Common myeloid progenitor, CD34-positive (primary cell): ENCODE measurements at regions not wholly inside any gene's neighbourhood (a gene's known extent, or its start where the extent isn't known, plus 50 kb on each side); places are given as distances from the start of the nearest gene placed in this dataset.

Experiments
- CTCF ChIA-PET: fragments of 350-600 bp; sonication (Branson Sonifier 250); formaldehyde crosslinking; loops from one replicate; lab custom pipeline; 2021; ENCODE audit warnings: antibody characterized with exemption; lab: Charles Lee
- POLR2A ChIA-PET: fragments of 350-600 bp; sonication (Branson Sonifier 250); formaldehyde crosslinking; loops from one replicate; lab custom pipeline; 2021; ENCODE audit warnings: antibody characterized with exemption; lab: Charles Lee
- DNase-seq, 3 donors: peaks; one replicate each; pipeline versions ENCODE4 v3.0.0 to v3.0.0-alpha.2; 2013
- H3K27ac ChIP-seq, 2 experiments: 1 replicate in 1 of 2; 2 replicates in 1 of 2; pipeline ENCODE4 v1.7.0; 2013; ENCODE audit warnings: inconsistent platforms in 2 of 2, low read length in 2 of 2, mild to moderate bottlenecking in 2 of 2, low read depth in 1 of 2, moderate library complexity in 1 of 2; ENCODE audit not compliant: severe bottlenecking in 2 of 2, insufficient read depth in 1 of 2, poor library complexity in 1 of 2
- H3K27me3 ChIP-seq, 5 experiments: replicated peaks in 2 of 5; 1 replicate in 3 of 5; 2 replicates in 2 of 5; pipeline versions ENCODE4 v1.6.1 to v1.7.0; 2013; ENCODE audit warnings: low read length in 4 of 5, mild to moderate bottlenecking in 2 of 5, moderate library complexity in 2 of 5, inconsistent platforms in 1 of 5; ENCODE audit not compliant: insufficient read depth in 5 of 5, control insufficient read depth in 4 of 5
- H3K36me3 ChIP-seq, 4 experiments: 1 replicate in 2 of 4; 2 replicates in 2 of 4; pipeline versions ENCODE4 v1.6.1 to v1.7.0; 2013; ENCODE audit warnings: low read length in 3 of 4, control low read depth in 1 of 4, mild to moderate bottlenecking in 1 of 4; ENCODE audit not compliant: control insufficient read depth in 4 of 4, insufficient read depth in 4 of 4
- H3K4me1 ChIP-seq, 4 experiments: 1 replicate in 3 of 4; 2 replicates in 1 of 4; pipeline versions ENCODE4 v1.6.1 to v1.7.1; 2013; ENCODE audit warnings: low read length in 3 of 4, mild to moderate bottlenecking in 3 of 4, control low read depth in 1 of 4, inconsistent platforms in 1 of 4, moderate library complexity in 1 of 4; ENCODE audit not compliant: control insufficient read depth in 4 of 4, insufficient read depth in 4 of 4; ENCODE audit errors: control extremely low read depth in 1 of 4
- H3K4me3 ChIP-seq, 7 experiments: 1 replicate in 4 of 7; 2 replicates in 3 of 7; pipeline versions ENCODE4 v1.5.1 to v1.7.0; 2013; ENCODE audit warnings: mild to moderate bottlenecking in 7 of 7, low read length in 6 of 7, moderate library complexity in 6 of 7, inconsistent platforms in 2 of 7, low read depth in 2 of 7, control low read depth in 1 of 7; ENCODE audit not compliant: insufficient read depth in 4 of 7, control insufficient read depth in 1 of 7; ENCODE audit errors: extremely low read depth in 1 of 7
- H3K9me3 ChIP-seq, 5 experiments: 1 replicate in 4 of 5; 2 replicates in 1 of 5; pipeline versions ENCODE4 v1.6.1 to v1.7.1; 2013; ENCODE audit warnings: low read length in 4 of 5, mild to moderate bottlenecking in 2 of 5, inconsistent platforms in 1 of 5, low read depth in 1 of 5, moderate library complexity in 1 of 5; ENCODE audit not compliant: control insufficient read depth in 4 of 5, insufficient read depth in 2 of 5; ENCODE audit errors: control extremely low read depth in 1 of 5
- WGBS: methylation state at CpG from one replicate; pipeline ENCODE4 v1.1.5; 2013; ENCODE audit not compliant: insufficient coverage; 5-methylcytosine and 5-hydroxymethylcytosine counted together

DNA sequence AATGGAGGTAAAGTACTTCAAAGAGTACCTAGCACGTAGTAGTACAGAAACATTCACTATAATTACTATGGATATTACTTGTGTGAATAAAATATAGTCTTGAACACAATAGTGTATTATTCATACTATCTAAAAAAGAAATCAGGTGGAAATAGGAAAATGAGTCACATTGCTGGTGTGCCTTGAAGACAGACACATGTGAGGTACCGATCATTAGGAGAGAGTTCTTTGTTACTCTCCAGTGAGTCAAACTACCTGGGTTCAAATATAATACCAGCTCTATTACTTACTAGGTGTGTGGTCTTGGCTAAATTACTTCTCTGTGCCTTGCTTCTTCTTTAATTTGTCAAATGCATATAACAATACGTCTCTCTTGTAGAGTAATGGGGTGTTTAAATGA lies 50.8 kb upstream of the BEND6 start:
- POLR2A ChIA-PET: no interaction called here
- Histone ChIP-seq H3K36me3 (no peaks in the 10 kb centered on the region), H3K4me3 (no peak overlapping the region), H3K27me3 (no peaks in the 10 kb centered on the region), H3K4me1 (peaks cover 0 to 1% (median 0%) of the 10 kb centered on the region in 4 experiments), H3K27ac (no peak overlapping the region), H3K9me3 (no peaks in the 10 kb centered on the region)
- no peak for DNase-seq
- 100% methylated on average over 1 of the region's 3 CpGs for WGBS
- CTCF ChIA-PET: interaction anchor here (0.7 to 7.2 kb wide), 35 partner anchors 9 to 417 kb away, joined by 3 to 62 read pairs (median 5); partner anchors contain the start of genes BEND6 and KIAA1586

DNA sequence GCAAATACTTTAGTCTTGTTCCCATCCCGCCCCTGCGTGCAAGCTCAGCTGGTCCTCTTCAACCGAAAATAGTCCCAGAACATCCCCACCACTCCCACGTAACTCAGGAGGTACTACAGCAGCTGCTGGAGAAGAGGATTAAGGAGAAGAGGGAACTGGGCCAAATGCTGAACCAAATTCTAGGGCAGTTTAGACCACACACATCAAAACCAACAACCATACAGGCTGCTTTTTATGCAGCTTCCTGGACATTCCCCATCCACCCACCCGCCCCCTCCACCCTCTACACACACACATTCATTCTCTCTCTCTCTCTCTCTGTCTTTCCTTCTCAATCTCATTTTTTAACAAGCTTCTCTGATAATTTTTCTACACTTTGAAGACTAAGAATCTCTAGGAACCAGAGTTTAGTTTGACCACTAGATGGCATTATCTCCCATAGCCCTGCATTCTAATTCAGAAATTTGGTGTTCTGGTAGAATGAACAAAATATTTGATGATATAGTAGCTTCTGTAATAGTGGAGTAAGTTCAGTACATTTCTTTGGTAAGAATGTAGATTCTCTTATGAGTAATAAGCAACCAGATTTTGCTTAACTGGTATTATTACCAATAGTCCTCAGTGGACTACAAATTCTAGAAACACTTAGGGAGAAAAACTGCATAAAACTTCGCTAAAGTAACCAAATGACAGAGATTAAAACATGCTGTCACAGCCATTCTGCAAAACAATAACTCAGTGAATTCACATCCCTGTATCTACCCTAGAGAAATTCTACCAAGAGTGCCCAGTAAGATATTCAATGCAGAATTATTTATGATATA lies 52.1 kb upstream of the BEND6 start:
- Histone ChIP-seq H3K9me3 (no peaks in the 10 kb centered on the region), H3K4me1 (peaks cover 0 to 1% (median 0%) of the 10 kb centered on the region in 4 experiments), H3K4me3 (no peak overlapping the region), H3K27me3 (no peaks in the 10 kb centered on the region), H3K36me3 (no peaks in the 10 kb centered on the region), H3K27ac (no peak overlapping the region)
- WGBS: 65% methylated on average over 5 of the region's 6 CpGs
- peak; percentile 34 to 70 (median 61) for DNase-seq
- ChIA-PET CTCF (interaction anchor here (0.7 to 7.2 kb wide), 31 partner anchors 11 to 418 kb away, joined by 3 to 62 read pairs (median 6); partner anchors contain the start of genes BEND6 and PRIM2), POLR2A (no interaction called here)

DNA sequence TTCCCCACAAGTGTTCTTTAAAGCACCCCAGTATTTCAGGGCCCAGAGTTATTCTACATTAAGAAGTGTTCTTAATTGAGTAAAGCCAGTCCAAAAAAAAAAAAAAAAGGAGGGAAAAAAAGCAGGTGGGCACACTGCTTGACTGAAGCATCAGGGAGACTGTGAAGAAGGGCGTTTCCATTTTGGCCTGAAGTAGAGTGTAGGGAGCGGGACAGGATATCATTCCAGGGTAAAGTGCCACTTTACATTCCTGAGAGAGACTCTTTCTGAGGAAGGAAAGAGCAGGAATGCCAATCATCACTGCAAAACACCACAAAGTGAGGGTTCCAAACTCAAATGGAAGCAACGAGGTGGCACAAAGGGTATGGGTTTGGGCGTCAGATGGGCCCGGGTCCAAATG lies 54.1 kb upstream of the BEND6 start:
- POLR2A ChIA-PET: no interaction called here

DNA sequence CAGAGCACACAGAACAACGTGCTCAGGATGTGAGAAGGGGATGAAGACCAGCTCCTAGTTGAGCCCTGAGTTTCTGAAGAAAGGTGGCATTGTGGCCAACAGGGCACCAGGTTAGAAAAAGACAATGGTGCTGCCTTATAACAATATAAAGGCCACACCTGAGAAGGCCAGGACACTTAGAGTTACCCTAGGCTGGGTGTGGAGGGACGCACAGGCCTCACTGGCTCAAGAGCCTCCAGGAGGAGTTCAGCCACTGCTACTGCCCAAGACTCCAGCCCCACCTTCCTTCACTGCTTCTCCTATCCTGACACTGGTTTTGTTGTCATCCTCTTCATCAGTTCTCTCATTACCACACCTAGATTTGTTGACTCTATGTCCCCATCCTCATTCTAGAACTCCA lies 55.2 kb upstream of the BEND6 start:
- H3K36me3 ChIP-seq: no peaks in the 10 kb centered on the region
- H3K27ac ChIP-seq: no peak overlapping the region
- WGBS: 100% methylated on average over 2 of the region's 2 CpGs
- no peaks in the 10 kb centered on the region for H3K9me3 ChIP-seq
- CTCF ChIA-PET: interaction anchor here (0.7 to 1.4 kb wide), 2 partner anchors 121 to 417 kb away, joined by 3 to 5 read pairs; no protein-coding TSS in a partner anchor
- DNase-seq: no peak
- no peaks in the 10 kb centered on the region for H3K4me1 ChIP-seq
- POLR2A ChIA-PET: no interaction called here
- H3K4me3 ChIP-seq: no peak overlapping the region
- H3K27me3 ChIP-seq: no peaks in the 10 kb centered on the region

More for the DNA sequence above, 54.1 kb upstream of the BEND6 start:
- WGBS: 92% methylated on average over 3 of the region's 5 CpGs
- Histone ChIP-seq H3K4me3 (no peak overlapping the region), H3K4me1 (peaks cover 0 to 1% (median 0%) of the 10 kb centered on the region in 4 experiments), H3K27ac (no peak overlapping the region), H3K27me3 (no peaks in the 10 kb centered on the region), H3K9me3 (no peaks in the 10 kb centered on the region), H3K36me3 (no peaks in the 10 kb centered on the region)
- CTCF ChIA-PET: interaction anchor here (0.7 to 7.2 kb wide), 9 partner anchors 12 to 423 kb away, joined by 3 to 62 read pairs (median 5); partner anchors contain the start of genes BEND6 and PRIM2
- DNase-seq: no peak

DNA sequence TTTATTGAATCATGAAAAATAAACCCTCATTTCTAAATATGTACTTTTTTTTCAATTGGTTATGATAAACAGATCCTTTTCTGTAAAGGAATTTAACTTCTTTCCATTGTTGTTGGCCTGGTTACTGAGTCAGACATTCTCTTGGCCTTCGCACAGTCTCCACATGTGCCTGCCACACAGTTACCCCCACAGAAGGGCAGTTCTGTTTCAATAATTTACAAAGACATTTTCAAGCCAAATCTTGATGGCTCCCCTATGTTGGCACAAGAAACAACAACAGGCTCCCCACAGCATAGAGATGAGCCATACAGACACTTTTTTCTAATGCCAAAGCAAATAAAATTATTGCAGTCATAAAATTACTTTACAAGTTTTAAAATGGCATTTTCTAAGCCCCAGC lies 55.6 kb upstream of the BEND6 start:
- no peaks in the 10 kb centered on the region for H3K4me1 ChIP-seq
- WGBS: 100% methylated on average over 1 of the region's 1 CpG
- ChIA-PET CTCF (interaction anchor here (0.7 to 1.4 kb wide), 2 partner anchors 122 to 417 kb away, joined by 3 to 5 read pairs; no protein-coding TSS in a partner anchor), POLR2A (no interaction called here)
- H3K36me3 ChIP-seq: no peaks in the 10 kb centered on the region
- no peak overlapping the region for H3K27ac ChIP-seq
- no peaks in the 10 kb centered on the region for H3K27me3 ChIP-seq
- no peak for DNase-seq
- H3K9me3 ChIP-seq: no peaks in the 10 kb centered on the region
- no peak overlapping the region for H3K4me3 ChIP-seq

DNA sequence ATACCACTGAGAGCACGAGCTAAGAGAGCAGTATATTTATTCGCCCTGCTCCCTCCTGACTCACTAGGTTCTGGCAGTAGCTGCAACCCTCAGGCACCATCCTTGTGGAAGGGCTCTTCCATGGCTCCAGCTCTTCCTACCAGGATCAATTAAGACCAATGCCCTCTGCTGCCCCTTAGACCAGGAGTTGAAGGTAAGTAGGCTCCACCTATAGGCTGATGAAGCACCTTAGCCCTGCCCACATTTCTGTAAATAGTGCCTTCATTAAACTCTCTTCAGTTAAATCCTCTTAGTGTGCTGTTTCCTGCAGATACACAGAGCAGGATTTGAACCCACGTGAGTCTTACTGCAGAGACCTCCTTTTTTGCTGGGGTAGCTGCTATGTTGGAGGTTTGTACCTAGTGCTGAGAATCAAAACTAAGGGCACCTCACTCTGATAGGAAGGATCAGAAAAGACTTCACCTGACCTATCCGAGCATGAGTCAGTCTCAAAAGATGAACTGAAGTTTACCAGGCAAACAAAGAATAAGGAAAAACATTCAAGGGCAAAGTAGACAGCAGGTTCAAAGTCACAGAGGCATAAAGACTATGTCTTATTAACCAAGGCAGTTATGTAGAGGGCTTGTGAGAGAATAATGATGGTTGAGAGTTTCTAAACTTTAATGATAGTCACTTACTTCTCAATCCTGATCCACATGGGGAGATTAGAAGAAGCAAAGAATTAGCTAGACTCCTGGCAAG lies 56.9 kb upstream of the BEND6 start:
- POLR2A ChIA-PET: no interaction called here
- CTCF ChIA-PET: interaction anchor here (0.9 kb wide), 1 partner anchor 57 kb away, joined by 3 read pairs; the partner anchor contains the start of gene BEND6
- H3K27ac ChIP-seq: no peak overlapping the region
- H3K9me3 ChIP-seq: no peaks in the 10 kb centered on the region
- H3K36me3 ChIP-seq: no peaks in the 10 kb centered on the region
- no peaks in the 10 kb centered on the region for H3K27me3 ChIP-seq
- H3K4me3 ChIP-seq: no peak overlapping the region
- H3K4me1 ChIP-seq: no peaks in the 10 kb centered on the region
- WGBS: 100% methylated on average over 2 of the region's 4 CpGs
- no peak for DNase-seq
